GM12878 (cell line): ENCODE measurements at regions not wholly inside any gene's neighbourhood (a gene's known extent, or its start where the extent isn't known, plus 50 kb on each side); places are given as distances from the start of the nearest gene placed in this dataset.

Experiments used
- ATAC-seq: fragments of 200-7000 bp; cut with Tn5 transposase; 3 replicates; pipeline ENCODE4 v1.9.1; 2020; ENCODE audit warnings: mild to moderate bottlenecking, moderate library complexity
- BruUV-seq: library from RNA; stranded (reverse); fragments of 400-500 nt; replicated peaks from 2 replicates; lab custom pipeline; 2021; lab: Mats Ljungman, UMichigan
- CTCF ChIA-PET: fragments of 300-600 bp; sonication (Branson Sonifier 250); formaldehyde crosslinking; extraction: SDS; loops from one replicate; lab custom pipeline; 2021; ENCODE audit warnings: inconsistent platforms; lab: Yijun Ruan, JAX
- POLR2A ChIA-PET: fragments of 350-600 bp; formaldehyde crosslinking; extraction: SDS; loops from one replicate; lab custom pipeline; 2021; ENCODE audit warnings: inconsistent platforms; lab: Charles Lee
- RAD21 ChIA-PET: fragments of 300-600 bp; sonication (Branson Sonifier 250); formaldehyde crosslinking; loops from one replicate; lab custom pipeline; 2023; ENCODE audit warnings: antibody characterized with exemption; ENCODE audit not compliant: unreplicated experiment; lab: Charles Lee
- SMC1A ChIA-PET: fragments of 300-600 bp; sonication (Branson Sonifier 250); formaldehyde crosslinking; loops from one replicate; lab custom pipeline; 2023; ENCODE audit not compliant: unreplicated experiment, uncharacterized antibody; lab: Charles Lee
- DNase-seq: peaks from one replicate; pipeline ENCODE4 v3.0.0-alpha.2; 2011; ENCODE audit warnings: low read depth, low spot score
- FAIRE-seq: peaks from 3 replicates; lab custom pipeline; 2011; peaks lifted over from hg19 to GRCh38; lab: Jason Lieb, UNC
- H2AFZ ChIP-seq: 2 replicates; pipeline ENCODE4 v1.6.0; 2011; ENCODE audit warnings: low read depth, low read length, control low read depth; ENCODE audit not compliant: control insufficient read depth
- H3K27ac ChIP-seq: 2 replicates; pipeline ENCODE4 v1.5.1; 2011; ENCODE audit warnings: control low read depth; ENCODE audit not compliant: control insufficient read depth, insufficient read depth
- H3K27me3 ChIP-seq, 2 experiments: replicated peaks in 1 of 2; 2 replicates each; pipeline versions ENCODE4 v1.6.0 to v1.6.1; 2011; ENCODE audit warnings: low read length in 1 of 2; ENCODE audit not compliant: control insufficient read depth in 2 of 2, insufficient read depth in 2 of 2
- H3K36me3 ChIP-seq, 2 experiments: 2 replicates each; pipeline ENCODE4 v1.5.1; 2011; ENCODE audit warnings: low read length in 1 of 2; ENCODE audit not compliant: control insufficient read depth in 2 of 2, insufficient read depth in 2 of 2
- H3K4me1 ChIP-seq: 2 replicates; pipeline ENCODE4 v1.6.1; 2011; ENCODE audit warnings: mild to moderate bottlenecking, low read length, moderate library complexity, mixed read lengths; ENCODE audit not compliant: control insufficient read depth, insufficient read depth
- H3K4me2 ChIP-seq: 2 replicates; pipeline ENCODE4 v1.6.0; 2011; ENCODE audit warnings: control low read depth; ENCODE audit not compliant: control insufficient read depth, insufficient read depth
- H3K4me3 ChIP-seq: fragments of 200-600 bp; sonication (generic); 2 replicates; pipeline ENCODE4 v1.5.1; 2016
- H3K79me2 ChIP-seq: 2 replicates; pipeline ENCODE4 v1.6.0; 2011; ENCODE audit warnings: low read length; ENCODE audit not compliant: control insufficient read depth, insufficient read depth
- H3K9ac ChIP-seq: 2 replicates; pipeline ENCODE4 v1.8.0; 2011; ENCODE audit warnings: low read length, control low read depth, mixed read lengths; ENCODE audit not compliant: control insufficient read depth, insufficient read depth
- H3K9me3 ChIP-seq: replicated peaks from 3 replicates; pipeline ENCODE4 v1.5.1; 2011; ENCODE audit warnings: mild to moderate bottlenecking, low read length; ENCODE audit not compliant: control insufficient read depth, insufficient read depth
- H4K20me1 ChIP-seq: 2 replicates; pipeline ENCODE4 v1.6.0; 2011; ENCODE audit not compliant: control insufficient read depth, insufficient read depth
- RUNX3 ChIP-seq: IDR thresholded peaks from 2 replicates; pipeline ENCODE4 v1.6.1; 2012; ENCODE audit warnings: low read length, inconsistent platforms
- SP1 ChIP-seq: IDR thresholded peaks from one replicate; pipeline ENCODE4 v1.6.1; 2011; ENCODE audit warnings: low read depth, low read length
- ZNF217 ChIP-seq: fragments of 450-650 bp; IDR thresholded peaks from 2 replicates; pipeline ENCODE4 v1.6.1; 2017; ENCODE audit warnings: antibody characterized with exemption, mild to moderate bottlenecking
- WGBS: methylation state at CpG from one replicate; pipeline ENCODE4 v1.1.6; 2016; ENCODE audit warnings: low lambda C conversion rate; ENCODE audit not compliant: insufficient replicate concordance, insufficient coverage; ENCODE audit errors: missing lambda C conversion rate; 5-methylcytosine and 5-hydroxymethylcytosine counted together
- in situ Hi-C: fragments of 300-500 bp; cut with MboI; formaldehyde crosslinking; loops from 9 replicates; pipeline ENCODE4 v1.14.3; 2018; ENCODE audit warnings: mixed read lengths
- intact Hi-C: fragments of 100-400 bp; cut with micrococcal nuclease; formaldehyde crosslinking; loops from one replicate; pipeline ENCODE4 v1.14.2; 2022; ENCODE audit not compliant: unreplicated experiment
- TF ChIP-seq, protein P1 (sequence below): fragments of 450-650 bp; IDR thresholded peaks from 2 replicates; pipeline ENCODE4 v1.6.1; 2018; ENCODE audit warnings: borderline replicate concordance, mild to moderate bottlenecking; ENCODE audit not compliant: partially characterized antibody

DNA sequence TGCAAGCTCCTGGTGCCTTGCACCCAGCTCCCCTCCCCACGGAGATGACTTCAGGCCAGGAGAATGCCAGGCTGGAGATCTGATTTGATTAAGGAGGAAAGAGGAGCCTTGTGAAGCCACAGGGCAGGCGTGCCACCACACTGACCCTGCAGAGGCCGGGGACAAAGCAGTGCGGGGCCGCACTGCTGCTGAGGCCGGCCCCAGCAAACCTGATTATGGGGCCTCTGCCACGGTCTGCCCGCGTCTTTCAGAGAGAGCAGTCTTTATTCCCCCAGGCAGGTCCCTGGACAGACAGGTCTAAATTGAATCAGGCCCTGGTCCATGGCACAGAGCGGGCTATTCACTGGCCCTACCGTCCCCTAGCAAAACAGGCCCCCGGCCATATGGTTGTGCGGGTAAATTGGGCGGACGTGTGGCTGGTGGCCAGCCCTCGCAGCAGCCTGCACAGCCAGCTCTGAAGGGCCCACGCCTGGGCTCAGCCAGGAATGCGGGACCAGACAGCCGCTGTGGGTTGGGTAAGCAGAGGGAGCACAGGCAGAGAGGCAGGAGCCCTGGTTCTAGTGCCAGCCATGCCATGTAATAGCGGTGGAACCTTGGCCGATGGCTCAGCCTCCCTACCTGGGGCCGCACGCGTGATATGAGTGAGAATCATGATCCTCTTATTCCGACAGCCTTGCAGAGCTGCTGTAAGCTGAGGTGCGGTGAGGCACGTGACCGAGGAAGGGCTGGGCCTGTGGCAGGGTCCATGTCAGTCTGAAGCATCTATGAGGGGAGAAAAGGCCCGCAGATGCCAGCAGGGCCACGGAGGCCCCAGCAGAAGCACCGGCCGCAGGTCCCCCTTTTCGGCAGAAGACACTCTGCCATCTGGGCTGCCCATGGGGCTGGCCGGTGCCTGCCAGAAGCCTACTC is 97.3 kb upstream of the MYCN start:
- POLR2A ChIA-PET, result no interaction called here
- H3K27me3 ChIP-seq, result no peaks in the 10 kb centered on the region; a peak in 2 of 4 replicates
- CTCF ChIA-PET, result no interaction called here
- RAD21 ChIA-PET, result no interaction called here
- H3K4me2 ChIP-seq, result no peak overlapping the region
- in situ Hi-C loops, result no loop called here
- intact Hi-C loops, result no loop called here
- ATAC-seq (no peak), FAIRE-seq (no peak), DNase-seq (no peak)
- no peak overlapping the region for H3K9ac ChIP-seq
- TF ChIP-seq SP1 (no peak), RUNX3 (no peak), ZNF217 (no peak)
- TF ChIP-seq, protein P1, sequence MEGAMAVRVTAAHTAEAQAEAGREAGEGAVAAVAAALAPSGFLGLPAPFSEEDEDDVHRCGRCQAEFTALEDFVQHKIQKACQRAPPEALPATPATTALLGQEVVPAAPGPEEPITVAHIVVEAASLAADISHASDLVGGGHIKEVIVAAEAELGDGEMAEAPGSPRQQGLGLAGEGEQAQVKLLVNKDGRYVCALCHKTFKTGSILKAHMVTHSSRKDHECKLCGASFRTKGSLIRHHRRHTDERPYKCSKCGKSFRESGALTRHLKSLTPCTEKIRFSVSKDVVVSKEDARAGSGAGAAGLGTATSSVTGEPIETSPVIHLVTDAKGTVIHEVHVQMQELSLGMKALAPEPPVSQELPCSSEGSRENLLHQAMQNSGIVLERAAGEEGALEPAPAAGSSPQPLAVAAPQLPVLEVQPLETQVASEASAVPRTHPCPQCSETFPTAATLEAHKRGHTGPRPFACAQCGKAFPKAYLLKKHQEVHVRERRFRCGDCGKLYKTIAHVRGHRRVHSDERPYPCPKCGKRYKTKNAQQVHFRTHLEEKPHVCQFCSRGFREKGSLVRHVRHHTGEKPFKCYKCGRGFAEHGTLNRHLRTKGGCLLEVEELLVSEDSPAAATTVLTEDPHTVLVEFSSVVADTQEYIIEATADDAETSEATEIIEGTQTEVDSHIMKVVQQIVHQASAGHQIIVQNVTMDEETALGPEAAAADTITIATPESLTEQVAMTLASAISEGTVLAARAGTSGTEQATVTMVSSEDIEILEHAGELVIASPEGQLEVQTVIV, result no peak
- WGBS, result 45% methylated on average over 34 of the region's 34 CpGs
- H3K79me2 ChIP-seq, result no peaks in the 10 kb centered on the region
- H3K9me3 ChIP-seq, result no peaks in the 10 kb centered on the region
- SMC1A ChIA-PET, result no interaction called here
- H3K27ac ChIP-seq, result no peak overlapping the region
- no peaks in the 10 kb centered on the region for H3K36me3 ChIP-seq
- no TSS peak for BruUV-seq
- no peaks in the 10 kb centered on the region for H4K20me1 ChIP-seq
- H2AFZ ChIP-seq, result no peak overlapping the region
- no peaks in the 10 kb centered on the region for H3K4me1 ChIP-seq
- no peak overlapping the region for H3K4me3 ChIP-seq
